Epithelial cell of proximal tubule (primary cell): ENCODE measurements at regions not wholly inside any gene's neighbourhood (a gene's known extent, or its start where the extent isn't known, plus 50 kb on each side); places are given as distances from the start of the nearest gene placed in this dataset.
"Not testable (repeated sequence)": the region's sequence is repeated elsewhere in the genome, so short reads cannot be mapped to it uniquely, and the experiment has no call there.

Experiments used
- DNase-seq: peaks from one replicate; pipeline ENCODE4 v3.0.0-alpha.2; 2011; ENCODE audit warnings: low read depth
- H3K4me3 ChIP-seq: 2 replicates; pipeline ENCODE4 v1.5.1; 2011; ENCODE audit warnings: low read depth, mild to moderate bottlenecking, low read length
- CTCF ChIP-seq: conservative IDR thresholded peaks from 2 replicates; pipeline ENCODE4 v1.5.1; 2012; ENCODE audit warnings: low read depth, mild to moderate bottlenecking, low read length

GRCh38 chr6:141824350-141824749, 308.4 kb upstream of the GJE1 start:
- no peak for DNase-seq
- TF ChIP-seq CTCF, result no peak
- H3K4me3 ChIP-seq, result no peak overlapping the region

- H3K4me3 ChIP-seq, DNase-seq: not testable (repeated sequence)
These were observed 317.7 kb upstream of the GJE1 start for GRCh38 chr6:141815039-141815438.

GRCh38 chr6:141809901-141810300, 322.8 kb upstream of the GJE1 start:
- no peak for TF ChIP-seq CTCF
- no peak for DNase-seq
- H3K4me3 ChIP-seq, result no peak overlapping the region

DNA sequence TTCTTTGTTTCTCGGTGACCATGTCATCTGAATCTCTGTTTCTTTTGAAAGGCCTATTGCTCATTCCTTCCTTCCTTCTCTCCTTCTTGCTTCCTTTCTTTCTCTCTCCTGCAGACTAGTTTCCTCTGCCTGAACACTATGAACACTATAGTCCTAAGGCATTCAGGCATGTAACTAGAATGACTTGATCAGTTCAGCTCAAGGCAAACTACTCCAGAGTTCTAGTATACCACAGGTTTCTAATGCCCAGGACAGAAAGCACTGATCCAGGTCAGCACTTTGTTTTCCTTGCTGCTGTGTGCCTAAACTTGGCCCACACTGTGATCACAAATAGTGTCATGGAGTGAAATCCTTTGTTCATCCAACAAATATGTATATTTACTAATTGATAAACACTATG, 324.1 kb upstream of the GJE1 start:
- no peak overlapping the region for H3K4me3 ChIP-seq
- peak; percentile 36 for DNase-seq
- TF ChIP-seq CTCF, result no peak

DNA sequence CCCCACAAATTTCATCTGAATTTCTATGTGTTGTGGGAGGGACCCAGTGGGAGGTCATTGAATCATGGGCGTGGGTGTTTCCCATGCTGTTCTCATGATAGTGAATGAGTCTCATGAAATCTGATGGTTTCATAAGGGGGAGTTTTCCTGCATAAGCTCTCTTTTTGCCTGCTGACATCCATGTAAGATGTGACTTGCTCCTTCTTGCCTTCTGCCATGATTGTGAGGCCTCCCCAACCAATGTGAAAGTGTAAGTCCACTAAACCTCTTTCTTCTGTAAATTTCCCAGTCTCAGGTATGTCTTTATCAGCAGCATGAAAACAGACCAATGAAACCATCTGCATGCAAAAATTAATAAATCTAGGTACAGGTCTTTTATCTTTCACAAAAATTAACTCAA, 331.8 kb upstream of the GJE1 start:
- H3K4me3 ChIP-seq, DNase-seq: not testable (repeated sequence)

DNA sequence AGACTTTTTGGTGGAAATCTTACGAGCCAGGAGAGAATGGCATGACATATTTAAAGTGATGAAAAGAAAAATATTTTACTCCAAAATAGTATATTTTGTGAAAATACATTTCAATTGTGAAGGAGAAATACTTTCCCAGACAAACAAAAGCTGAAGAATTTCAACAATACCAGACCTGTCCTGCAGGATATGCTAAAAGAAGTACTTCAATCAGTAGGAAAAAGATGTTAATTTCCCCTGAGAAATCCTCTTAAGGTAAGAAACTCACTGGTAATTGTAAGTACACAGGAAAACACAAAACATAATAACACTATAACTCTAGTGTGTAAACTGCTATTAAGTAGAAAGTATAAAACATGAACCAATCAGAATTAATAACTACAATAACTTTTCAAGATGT, 341.8 kb upstream of the GJE1 start:
- TF ChIP-seq CTCF, result no peak
- no peak for DNase-seq
- no peak overlapping the region for H3K4me3 ChIP-seq

- DNase-seq, result no peak
- TF ChIP-seq CTCF, result no peak
- H3K4me3 ChIP-seq, result no peak overlapping the region
These were observed 344.6 kb upstream of the GJE1 start for GRCh38 chr6:141788096-141788495.

DNA sequence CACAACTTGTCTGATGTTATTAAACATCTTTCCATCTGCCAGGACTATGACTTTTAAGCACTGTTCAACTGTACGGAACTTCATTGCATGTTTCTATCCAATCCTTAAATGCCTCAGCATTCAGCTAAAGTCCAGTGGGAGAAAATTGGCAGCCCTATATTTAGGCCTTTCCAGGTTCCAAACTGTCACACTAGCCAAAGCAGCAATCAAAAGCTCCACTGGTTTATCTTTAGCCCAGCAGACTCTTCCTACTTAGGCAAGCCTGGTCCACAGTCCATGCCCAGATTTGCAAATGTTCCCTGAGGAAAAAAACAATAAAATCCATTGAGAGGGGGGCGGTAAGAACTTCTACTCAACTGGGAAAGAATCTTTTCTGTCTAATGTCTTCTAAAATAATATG, 349.1 kb upstream of the GJE1 start:
- no peak overlapping the region for H3K4me3 ChIP-seq
- no peak for TF ChIP-seq CTCF
- DNase-seq, result no peak
